Activated CD8-positive, alpha-beta T cell treated with anti-CD3 and anti-CD28 coated beads for 36 hours (primary cell): ENCODE measurements at regions not wholly inside any gene's neighbourhood (a gene's known extent, or its start where the extent isn't known, plus 50 kb on each side); places are given as distances from the start of the nearest gene placed in this dataset.
A peak's percentile ranks its signal among the peaks of the same experiment; 100 is the strongest.
"Not testable (repeated sequence)": the region's sequence is repeated elsewhere in the genome, so short reads cannot be mapped to it uniquely, and the experiment has no call there.

Experiments
- ATAC-seq: fragments of 200-7000 bp; cut with Tn5 transposase; one replicate; pipeline ENCODE4 v1.10.0; 2021; ENCODE audit warnings: mild to moderate bottlenecking, moderate library complexity
- CTCF ChIA-PET: fragments of 350-600 bp; sonication (Branson Sonifier 250); formaldehyde crosslinking; loops from one replicate; lab custom pipeline; 2021; ENCODE audit warnings: antibody characterized with exemption; lab: Charles Lee
- POLR2A ChIA-PET: fragments of 350-600 bp; sonication (Branson Sonifier 250); formaldehyde crosslinking; loops from one replicate; lab custom pipeline; 2021; ENCODE audit warnings: antibody characterized with exemption; lab: Charles Lee
- DNase-seq: peaks from one replicate; pipeline ENCODE4 v3.0.0-alpha.2; 2020
- H3K27ac Mint-ChIP-seq: one replicate; pipeline ENCODE4 v1.8.0; 2021; ENCODE audit warnings: mild to moderate bottlenecking, mixed read lengths
- H3K27me3 Mint-ChIP-seq: one replicate; pipeline ENCODE4 v1.8.0; 2021; ENCODE audit warnings: mixed read lengths
- H3K36me3 Mint-ChIP-seq: one replicate; pipeline ENCODE4 v1.8.0; 2021; ENCODE audit warnings: low read depth, mixed read lengths
- H3K4me1 Mint-ChIP-seq: one replicate; pipeline ENCODE4 v1.8.0; 2021; ENCODE audit warnings: low read depth, mixed read lengths
- H3K4me3 Mint-ChIP-seq: one replicate; pipeline ENCODE4 v1.8.0; 2021; ENCODE audit warnings: mild to moderate bottlenecking, moderate library complexity, mixed read lengths
- H3K9me3 Mint-ChIP-seq: one replicate; pipeline ENCODE4 v1.8.0; 2021; ENCODE audit warnings: mixed read lengths
- intact Hi-C: fragments of 100-400 bp; cut with micrococcal nuclease; formaldehyde crosslinking; loops from one replicate; pipeline ENCODE4 v1.10.0; 2022
- TF ChIP-seq, protein P1 (sequence below): fragments of 200-600 bp; IDR thresholded peaks from one replicate; pipeline ENCODE4 v1.8.0; 2022; ENCODE audit warnings: antibody characterized with exemption, mild to moderate bottlenecking

DNA sequence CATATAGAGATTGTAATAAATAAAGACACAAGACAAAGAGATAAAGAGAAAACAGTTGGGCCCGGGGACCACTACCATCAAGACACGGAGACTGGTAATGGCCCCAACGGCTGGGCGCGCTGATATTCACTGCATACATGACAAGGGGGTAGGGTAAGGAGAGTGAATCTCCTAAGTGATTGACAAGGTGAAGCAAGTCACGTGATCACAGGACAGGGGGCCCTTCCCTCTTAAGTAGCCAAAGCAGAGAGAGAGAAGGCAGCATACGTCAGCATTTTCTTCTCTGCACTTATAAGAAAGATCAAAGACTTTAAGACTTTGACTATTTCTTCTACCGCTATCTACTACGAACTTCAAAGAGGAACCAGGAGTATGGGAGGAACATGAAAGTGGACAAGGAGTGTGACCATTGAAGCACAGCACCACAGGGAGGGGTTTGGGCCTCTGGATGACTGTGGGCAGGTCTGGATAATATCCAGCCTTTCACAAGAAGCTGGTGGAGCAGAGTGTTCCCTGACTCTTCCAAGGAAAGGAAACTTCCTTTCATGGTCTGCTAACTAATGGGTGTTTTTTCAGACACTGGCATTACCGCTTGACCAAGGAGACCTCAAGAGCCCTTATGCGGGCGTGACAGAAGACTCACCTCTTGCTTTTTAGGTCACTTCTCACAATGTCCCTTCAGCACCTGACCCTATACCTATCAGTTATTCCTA is 75.6 kb downstream of the MRPL39 start:
- CTCF ChIA-PET, H3K27ac Mint-ChIP-seq, H3K4me1 Mint-ChIP-seq, H3K4me3 Mint-ChIP-seq, H3K27me3 Mint-ChIP-seq, ATAC-seq, H3K9me3 Mint-ChIP-seq, H3K36me3 Mint-ChIP-seq, intact Hi-C loops, DNase-seq: not testable (repeated sequence)
- POLR2A ChIA-PET, result interaction anchor here (1.5 kb wide), 1 partner anchor 19 kb away, joined by 4 read pairs; no protein-coding TSS in a partner anchor

DNA sequence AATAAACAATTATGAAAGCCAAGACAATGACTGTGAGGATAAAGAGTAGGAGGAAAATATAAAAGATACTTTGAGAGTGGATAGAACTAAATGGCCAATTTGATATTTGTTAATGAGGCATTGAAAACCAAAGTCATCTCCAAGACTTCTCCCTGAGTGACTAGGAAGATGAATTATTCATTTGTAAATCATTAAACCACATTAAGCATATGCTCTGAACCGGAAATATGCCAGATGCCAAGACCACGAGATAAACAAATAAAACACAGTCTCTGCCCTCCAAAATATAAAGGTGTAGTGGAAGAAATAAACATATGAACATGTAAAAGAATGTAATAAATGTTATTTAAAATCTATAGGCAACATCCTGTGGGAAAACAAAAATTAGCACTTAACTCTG is 78.8 kb downstream of the MRPL39 start:
- DNase-seq (no peak), ATAC-seq (no peak)
- no peak overlapping the region for H3K27ac Mint-ChIP-seq
- peaks cover 3% of the 10 kb centered on the region for H3K4me1 Mint-ChIP-seq
- ChIA-PET POLR2A (interaction anchor here (1.4 kb wide), 1 partner anchor 44 kb away, joined by 3 read pairs; no protein-coding TSS in a partner anchor), CTCF (no interaction called here)
- TF ChIP-seq, protein P1, sequence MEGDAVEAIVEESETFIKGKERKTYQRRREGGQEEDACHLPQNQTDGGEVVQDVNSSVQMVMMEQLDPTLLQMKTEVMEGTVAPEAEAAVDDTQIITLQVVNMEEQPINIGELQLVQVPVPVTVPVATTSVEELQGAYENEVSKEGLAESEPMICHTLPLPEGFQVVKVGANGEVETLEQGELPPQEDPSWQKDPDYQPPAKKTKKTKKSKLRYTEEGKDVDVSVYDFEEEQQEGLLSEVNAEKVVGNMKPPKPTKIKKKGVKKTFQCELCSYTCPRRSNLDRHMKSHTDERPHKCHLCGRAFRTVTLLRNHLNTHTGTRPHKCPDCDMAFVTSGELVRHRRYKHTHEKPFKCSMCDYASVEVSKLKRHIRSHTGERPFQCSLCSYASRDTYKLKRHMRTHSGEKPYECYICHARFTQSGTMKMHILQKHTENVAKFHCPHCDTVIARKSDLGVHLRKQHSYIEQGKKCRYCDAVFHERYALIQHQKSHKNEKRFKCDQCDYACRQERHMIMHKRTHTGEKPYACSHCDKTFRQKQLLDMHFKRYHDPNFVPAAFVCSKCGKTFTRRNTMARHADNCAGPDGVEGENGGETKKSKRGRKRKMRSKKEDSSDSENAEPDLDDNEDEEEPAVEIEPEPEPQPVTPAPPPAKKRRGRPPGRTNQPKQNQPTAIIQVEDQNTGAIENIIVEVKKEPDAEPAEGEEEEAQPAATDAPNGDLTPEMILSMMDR, result no peak
- H3K9me3 Mint-ChIP-seq, result peaks cover 1% of the 10 kb centered on the region
- no peaks in the 10 kb centered on the region for H3K27me3 Mint-ChIP-seq
- no peak overlapping the region for H3K4me3 Mint-ChIP-seq
- no peaks in the 10 kb centered on the region for H3K36me3 Mint-ChIP-seq
- intact Hi-C loops, result no loop called here

DNA sequence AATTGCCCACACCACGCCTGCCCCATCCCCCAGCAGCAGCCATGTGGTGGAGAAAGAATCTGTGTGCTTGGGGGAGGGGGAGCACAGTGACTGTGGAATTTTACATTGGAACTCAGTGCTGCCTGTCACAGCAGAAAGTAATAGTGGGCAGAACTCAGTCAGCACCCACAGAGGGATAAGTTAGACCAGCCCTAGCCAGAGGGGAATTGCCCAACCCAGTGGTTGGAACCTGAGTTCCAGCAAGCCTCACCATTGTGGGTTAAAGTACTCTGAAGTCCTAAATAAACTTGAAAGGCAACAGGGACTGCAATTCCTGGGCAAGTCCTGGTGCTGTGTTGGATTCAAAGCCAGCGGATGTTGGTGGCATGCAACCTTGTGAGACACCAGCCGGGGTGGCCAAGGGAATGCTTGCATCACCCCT is 88.8 kb downstream of the MRPL39 start:
- ATAC-seq, result no peak
- no peak overlapping the region for H3K27ac Mint-ChIP-seq
- peaks cover 26% of the 10 kb centered on the region for H3K4me1 Mint-ChIP-seq
- peaks cover 4% of the 10 kb centered on the region for H3K9me3 Mint-ChIP-seq
- DNase-seq, result no peak
- CTCF ChIA-PET, result no interaction called here
- TF ChIP-seq, protein P1, result no peak
- H3K27me3 Mint-ChIP-seq, result no peaks in the 10 kb centered on the region
- intact Hi-C loops, result no loop called here
- H3K36me3 Mint-ChIP-seq, result peaks cover 8% of the 10 kb centered on the region
- no peak overlapping the region for H3K4me3 Mint-ChIP-seq
- POLR2A ChIA-PET, result interaction anchor here (1.0 to 1.4 kb wide), 2 partner anchors 44 to 60 kb away, joined by 3 to 5 read pairs; no protein-coding TSS in a partner anchor

DNA sequence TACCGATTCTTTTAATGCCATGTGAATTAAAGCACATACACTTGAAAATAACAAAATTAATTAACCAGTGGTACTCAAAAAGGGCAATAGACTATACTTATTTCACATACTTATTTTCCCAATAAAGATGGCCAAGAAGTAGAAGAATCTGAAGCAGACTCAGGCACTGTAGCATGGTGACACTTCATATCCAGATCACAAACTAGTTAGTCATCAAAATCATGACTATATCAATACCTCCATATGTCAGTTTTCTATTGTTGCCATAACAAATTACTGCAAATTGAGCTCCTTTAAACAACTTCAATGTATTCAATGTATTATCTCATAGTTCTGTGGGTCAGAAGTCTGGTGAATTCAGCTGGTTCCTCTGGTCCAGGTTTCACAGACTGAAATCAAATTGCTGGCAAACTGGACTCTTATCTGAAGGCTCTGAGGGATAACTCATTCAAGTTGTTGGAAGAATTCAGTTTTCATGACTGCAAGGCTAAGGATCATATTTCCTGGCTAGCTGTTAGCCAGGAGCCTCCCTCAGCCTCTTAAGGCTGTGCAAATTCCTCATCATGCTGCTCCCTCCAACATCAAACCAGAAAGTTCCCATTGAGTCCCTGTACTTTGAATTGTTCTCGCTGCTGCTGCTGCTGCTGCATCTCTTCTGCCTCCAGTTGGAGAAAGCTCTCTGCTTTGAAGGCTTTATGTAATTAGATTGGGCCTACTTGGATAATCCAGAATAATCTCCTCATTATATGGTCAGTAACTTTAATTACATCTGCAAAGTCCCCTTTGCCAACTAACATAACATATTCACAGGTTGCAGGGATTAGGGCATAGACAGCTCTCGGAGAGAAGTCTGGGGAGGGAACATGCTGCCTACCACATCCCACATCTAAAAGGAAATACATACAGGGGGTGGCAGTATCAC is 91.5 kb downstream of the MRPL39 start:
- DNase-seq, result no peak
- intact Hi-C loops, result no loop called here
- Mint-ChIP-seq H3K9me3 (peaks cover 5% of the 10 kb centered on the region), H3K36me3 (peaks cover 25% of the 10 kb centered on the region), H3K4me1 (peaks cover 45% of the 10 kb centered on the region), H3K27ac (no peak overlapping the region), H3K27me3 (no peaks in the 10 kb centered on the region), H3K4me3 (no peak overlapping the region)
- POLR2A ChIA-PET, result interaction anchor here (1.1 to 6.7 kb wide), 3 partner anchors 10 to 57 kb away, joined by 3 to 179 read pairs (median 4); no protein-coding TSS in a partner anchor
- CTCF ChIA-PET, result interaction anchor here (1.0 kb wide), 2 partner anchors 9 to 44 kb away, joined by 3 to 4 read pairs; no protein-coding TSS in a partner anchor
- ATAC-seq, result peak; percentile 47
- TF ChIP-seq, protein P1, result no peak

DNA sequence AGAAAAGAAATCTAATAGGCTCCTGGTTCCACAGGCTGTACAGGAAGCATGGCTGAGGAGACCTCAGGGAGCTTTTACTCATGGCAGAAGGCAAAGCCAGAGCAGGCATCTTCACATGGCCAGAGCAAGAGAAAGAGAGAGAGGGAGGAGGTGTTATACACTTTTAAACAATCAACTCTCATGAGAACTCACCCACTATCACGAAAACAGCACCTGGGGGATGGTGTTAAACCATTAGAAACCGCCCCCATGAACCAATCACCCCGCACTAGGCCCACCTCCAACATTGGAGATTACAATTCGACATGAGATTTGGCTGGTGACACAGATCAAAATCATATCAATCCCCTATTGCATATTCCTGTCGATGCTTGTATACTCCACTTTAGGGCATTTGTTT is 93.5 kb downstream of the MRPL39 start:
- Mint-ChIP-seq H3K36me3 (peaks cover 27% of the 10 kb centered on the region), H3K4me3 (peak overlapping the region; percentile 68), H3K4me1 (peaks cover 50% of the 10 kb centered on the region), H3K27me3 (no peaks in the 10 kb centered on the region), H3K27ac (peak overlapping the region; percentile 84), H3K9me3 (peaks cover 5% of the 10 kb centered on the region)
- ATAC-seq (peak; percentile 41), DNase-seq (peak; percentile 41)
- CTCF ChIA-PET, result no interaction called here
- intact Hi-C loops, result loop anchor here (2.0 kb wide), 1 partner anchor 47 kb away; no protein-coding TSS in a partner anchor
- POLR2A ChIA-PET, result interaction anchor here (1.1 to 6.7 kb wide), 4 partner anchors 31 to 59 kb away, joined by 3 to 179 read pairs (median 86); no protein-coding TSS in a partner anchor
- TF ChIP-seq, protein P1, result no peak
